ENCODE measurements at regions not wholly inside any gene's neighbourhood (a gene's known extent, or its start where the extent isn't known, plus 50 kb on each side); places are given as distances from the start of the nearest gene placed in this dataset.

DNA sequence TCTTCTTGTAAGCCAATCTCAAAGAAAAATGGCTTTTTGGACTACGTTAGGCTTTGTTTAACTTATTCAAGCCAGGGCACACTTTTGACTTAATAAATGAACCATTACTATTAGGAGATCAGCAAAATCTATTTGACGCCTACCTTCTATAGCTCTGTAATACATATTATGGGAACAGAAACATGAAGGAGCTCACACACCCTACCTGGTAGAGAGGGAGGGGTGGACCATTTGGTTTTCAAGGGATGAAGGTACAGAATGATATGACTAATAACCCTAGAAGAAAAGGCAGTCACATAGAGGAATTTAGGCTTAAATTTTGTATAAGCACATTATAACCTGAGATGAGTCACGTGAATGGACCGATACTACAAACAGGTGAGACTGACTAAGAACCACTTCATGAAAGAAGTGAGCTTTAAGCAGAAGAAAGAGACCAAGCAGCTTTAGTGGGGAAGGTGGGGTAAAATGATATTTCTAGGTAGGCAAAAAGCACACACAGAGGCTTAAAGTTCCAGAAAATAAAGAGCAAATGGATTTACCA lies 106.8 kb upstream of the CTTNBP2 start:
- 83% methylated on average over 4 of the region's 4 CpGs for WGBS (ENCODE audit: low lambda C conversion rate, missing lambda C conversion rate)
- DNase-seq (ENCODE audit: low spot score) = no peak
- H3K79me2 ChIP-seq = no peaks in the 10 kb centered on the region
- no peak overlapping the region for H3K4me2 ChIP-seq
- no peaks in the 10 kb centered on the region for H4K20me1 ChIP-seq (ENCODE audit: insufficient read depth, poor library complexity, severe bottlenecking)
- peaks cover 13% of the 10 kb centered on the region for H3K4me1 ChIP-seq (ENCODE audit: insufficient read depth)
- H3K27me3 ChIP-seq = no peaks in the 10 kb centered on the region
- no peaks in the 10 kb centered on the region for H3K9me3 ChIP-seq (ENCODE audit: low read depth)
- no peak overlapping the region for H3K27ac ChIP-seq
- no peaks in the 10 kb centered on the region for H3K36me3 ChIP-seq (replicated peaks; ENCODE audit: insufficient read depth, low read depth)
- no peak overlapping the region for H2AFZ ChIP-seq
- no peak overlapping the region for H3K4me3 ChIP-seq
- no peak for TF ChIP-seq EZH2phosphoT487 (IDR thresholded peaks at IDR 0.05; ENCODE audit: low read depth, severe bottlenecking, unreplicated experiment)
- TF ChIP-seq EZH2 (IDR thresholded peaks at IDR 0.05; ENCODE audit: borderline replicate concordance) = no peak
- TF ChIP-seq, protein P1, sequence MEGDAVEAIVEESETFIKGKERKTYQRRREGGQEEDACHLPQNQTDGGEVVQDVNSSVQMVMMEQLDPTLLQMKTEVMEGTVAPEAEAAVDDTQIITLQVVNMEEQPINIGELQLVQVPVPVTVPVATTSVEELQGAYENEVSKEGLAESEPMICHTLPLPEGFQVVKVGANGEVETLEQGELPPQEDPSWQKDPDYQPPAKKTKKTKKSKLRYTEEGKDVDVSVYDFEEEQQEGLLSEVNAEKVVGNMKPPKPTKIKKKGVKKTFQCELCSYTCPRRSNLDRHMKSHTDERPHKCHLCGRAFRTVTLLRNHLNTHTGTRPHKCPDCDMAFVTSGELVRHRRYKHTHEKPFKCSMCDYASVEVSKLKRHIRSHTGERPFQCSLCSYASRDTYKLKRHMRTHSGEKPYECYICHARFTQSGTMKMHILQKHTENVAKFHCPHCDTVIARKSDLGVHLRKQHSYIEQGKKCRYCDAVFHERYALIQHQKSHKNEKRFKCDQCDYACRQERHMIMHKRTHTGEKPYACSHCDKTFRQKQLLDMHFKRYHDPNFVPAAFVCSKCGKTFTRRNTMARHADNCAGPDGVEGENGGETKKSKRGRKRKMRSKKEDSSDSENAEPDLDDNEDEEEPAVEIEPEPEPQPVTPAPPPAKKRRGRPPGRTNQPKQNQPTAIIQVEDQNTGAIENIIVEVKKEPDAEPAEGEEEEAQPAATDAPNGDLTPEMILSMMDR (IDR thresholded peaks at IDR 0.05; ENCODE audit: poor library complexity) = no peak
- H3K9me2 ChIP-seq (replicated peaks; ENCODE audit: insufficient read depth) = no peaks in the 10 kb centered on the region

DNA sequence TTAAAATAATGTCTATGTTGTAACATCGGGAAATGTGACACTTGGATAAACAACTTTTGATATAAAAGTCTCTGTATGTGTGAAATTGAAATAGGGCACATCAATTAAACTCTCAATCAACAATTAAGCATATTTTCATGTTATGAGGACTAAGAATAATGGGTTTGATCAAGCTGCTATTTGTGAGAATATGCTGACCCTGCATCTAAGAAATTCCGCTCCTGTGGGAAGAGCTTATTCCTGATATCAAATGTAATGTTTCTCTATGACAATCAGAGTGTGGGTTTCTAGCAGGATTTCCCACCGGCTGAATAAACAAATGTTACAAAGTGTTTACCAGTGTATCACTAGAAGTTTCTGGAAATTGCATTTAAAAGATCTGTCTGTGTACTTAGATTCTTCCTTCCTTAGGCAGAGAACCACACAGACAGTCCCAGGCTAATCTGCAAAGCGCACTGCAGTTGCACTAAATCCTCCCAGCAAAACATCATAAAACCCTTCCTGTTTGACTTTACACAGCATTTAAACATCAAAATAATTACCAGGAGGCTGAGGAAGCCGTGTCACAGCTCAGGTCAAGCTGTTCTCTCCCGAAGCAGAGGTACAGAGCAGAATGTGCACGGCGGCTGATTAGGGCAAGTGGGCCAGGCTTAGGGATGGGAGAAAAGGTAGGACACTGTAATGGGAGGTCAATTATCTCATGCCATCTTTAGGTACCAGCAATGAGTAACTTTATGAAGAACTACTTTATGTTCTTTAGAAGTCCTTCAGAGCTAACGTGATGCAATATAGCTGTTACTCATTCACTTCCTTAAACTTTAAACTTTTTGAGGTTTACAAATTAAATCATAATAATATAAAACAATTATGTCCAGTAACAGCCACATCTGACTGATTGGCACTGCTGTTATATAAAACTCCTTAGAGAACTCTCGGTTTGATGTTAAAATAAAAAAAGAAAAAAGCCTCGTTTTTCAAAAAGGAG lies 109.1 kb upstream of the CTTNBP2 start:
- peaks cover 13% of the 10 kb centered on the region for H3K4me1 ChIP-seq (ENCODE audit: insufficient read depth)
- TF ChIP-seq EZH2 (IDR thresholded peaks at IDR 0.05; ENCODE audit: borderline replicate concordance) (no peak), EZH2phosphoT487 (IDR thresholded peaks at IDR 0.05; ENCODE audit: low read depth, severe bottlenecking, unreplicated experiment) (no peak)
- TF ChIP-seq, protein P1 (IDR thresholded peaks at IDR 0.05; ENCODE audit: poor library complexity) = no peak
- H3K27me3 ChIP-seq = no peaks in the 10 kb centered on the region
- H3K27ac ChIP-seq = no peak overlapping the region
- no peak overlapping the region for H3K4me3 ChIP-seq
- H3K9me2 ChIP-seq (replicated peaks; ENCODE audit: insufficient read depth) = no peaks in the 10 kb centered on the region
- no peaks in the 10 kb centered on the region for H3K79me2 ChIP-seq
- no peaks in the 10 kb centered on the region for H3K36me3 ChIP-seq (replicated peaks; ENCODE audit: insufficient read depth, low read depth)
- H4K20me1 ChIP-seq (ENCODE audit: insufficient read depth, poor library complexity, severe bottlenecking) = no peaks in the 10 kb centered on the region
- H2AFZ ChIP-seq = peak overlapping the region; percentile 3
- 44% methylated on average over 11 of the region's 11 CpGs for WGBS (ENCODE audit: low lambda C conversion rate, missing lambda C conversion rate)
- H3K9me3 ChIP-seq (ENCODE audit: low read depth) = no peaks in the 10 kb centered on the region
- H3K4me2 ChIP-seq = peak overlapping the region; percentile 21
- DNase-seq (ENCODE audit: low spot score) = peak; percentile 19

DNA sequence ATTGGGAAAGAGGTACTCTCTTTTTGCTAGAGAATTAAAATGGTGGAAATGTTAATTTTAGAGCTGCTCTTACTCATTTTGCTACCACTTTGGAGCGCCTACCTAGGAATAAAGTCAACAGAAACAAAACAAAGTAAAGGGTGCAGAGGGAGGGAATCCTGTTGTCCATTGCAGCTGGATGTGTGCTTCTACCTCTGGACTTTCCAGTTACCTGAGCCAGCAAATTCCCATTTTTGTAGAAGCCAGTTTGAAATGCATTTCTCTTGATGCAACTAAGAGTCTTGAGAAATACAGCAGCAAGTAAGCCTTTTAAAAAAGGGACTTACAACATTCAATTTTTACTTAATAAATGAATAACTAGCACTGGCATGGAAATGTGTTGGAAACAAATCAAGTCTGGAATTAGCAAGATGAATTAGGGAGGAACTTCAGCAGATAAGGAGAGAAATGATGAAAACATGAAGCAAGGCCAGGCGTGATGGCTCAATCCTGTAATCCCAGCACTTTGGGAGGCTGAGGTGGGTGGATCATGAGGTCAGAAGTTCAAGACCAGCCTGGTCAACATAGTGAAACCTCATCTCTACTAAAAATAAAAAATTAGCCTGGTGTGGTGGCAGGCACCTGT lies 113.5 kb upstream of the CTTNBP2 start:
- Histone ChIP-seq H3K9me2 (replicated peaks; ENCODE audit: insufficient read depth) (no peaks in the 10 kb centered on the region), H3K4me3 (no peak overlapping the region), H3K79me2 (no peaks in the 10 kb centered on the region), H2AFZ (no peak overlapping the region), H3K9me3 (ENCODE audit: low read depth) (no peaks in the 10 kb centered on the region), H3K36me3 (replicated peaks; ENCODE audit: insufficient read depth, low read depth) (no peaks in the 10 kb centered on the region), H3K27me3 (no peaks in the 10 kb centered on the region), H4K20me1 (ENCODE audit: insufficient read depth, poor library complexity, severe bottlenecking) (no peaks in the 10 kb centered on the region), H3K4me2 (no peak overlapping the region), H3K27ac (no peak overlapping the region), H3K4me1 (ENCODE audit: insufficient read depth) (peaks cover 13% of the 10 kb centered on the region)
- WGBS (ENCODE audit: low lambda C conversion rate, missing lambda C conversion rate) = 82% methylated on average over 2 of the region's 2 CpGs
- TF ChIP-seq, protein P1 (IDR thresholded peaks at IDR 0.05; ENCODE audit: poor library complexity) = no peak
- TF ChIP-seq EZH2 (IDR thresholded peaks at IDR 0.05; ENCODE audit: borderline replicate concordance) (no peak), EZH2phosphoT487 (IDR thresholded peaks at IDR 0.05; ENCODE audit: low read depth, severe bottlenecking, unreplicated experiment) (no peak)
- DNase-seq (ENCODE audit: low spot score) = no peak
